GM06990 (cell line): ENCODE measurements at regions not wholly inside any gene's neighbourhood (a gene's known extent, or its start where the extent isn't known, plus 50 kb on each side); places are given as distances from the start of the nearest gene placed in this dataset.

Source experiments
- DNase-seq: peaks from one replicate; pipeline ENCODE4 v3.0.0-alpha.2; 2011; ENCODE audit not compliant: insufficient read length; ENCODE audit errors: extremely low read depth
- H3K27me3 ChIP-seq: replicated peaks from 2 replicates; pipeline ENCODE4 v1.6.0; 2011; ENCODE audit warnings: low read length; ENCODE audit not compliant: control insufficient read depth, insufficient read depth
- H3K36me3 ChIP-seq: 2 replicates; pipeline ENCODE4 v1.5.1; 2011; ENCODE audit warnings: low read length; ENCODE audit not compliant: control insufficient read depth, insufficient read depth
- H3K4me3 ChIP-seq: replicated peaks from 2 replicates; pipeline ENCODE4 v1.5.1; 2011; ENCODE audit warnings: low read depth, mild to moderate bottlenecking, control low read depth, low read length
- CTCF ChIP-seq: IDR thresholded peaks from 2 replicates; pipeline ENCODE4 v1.5.1; 2011; ENCODE audit warnings: low read length, control low read depth, mild to moderate bottlenecking, inconsistent platforms; ENCODE audit not compliant: insufficient read depth, poor library complexity, severe bottlenecking

DNA sequence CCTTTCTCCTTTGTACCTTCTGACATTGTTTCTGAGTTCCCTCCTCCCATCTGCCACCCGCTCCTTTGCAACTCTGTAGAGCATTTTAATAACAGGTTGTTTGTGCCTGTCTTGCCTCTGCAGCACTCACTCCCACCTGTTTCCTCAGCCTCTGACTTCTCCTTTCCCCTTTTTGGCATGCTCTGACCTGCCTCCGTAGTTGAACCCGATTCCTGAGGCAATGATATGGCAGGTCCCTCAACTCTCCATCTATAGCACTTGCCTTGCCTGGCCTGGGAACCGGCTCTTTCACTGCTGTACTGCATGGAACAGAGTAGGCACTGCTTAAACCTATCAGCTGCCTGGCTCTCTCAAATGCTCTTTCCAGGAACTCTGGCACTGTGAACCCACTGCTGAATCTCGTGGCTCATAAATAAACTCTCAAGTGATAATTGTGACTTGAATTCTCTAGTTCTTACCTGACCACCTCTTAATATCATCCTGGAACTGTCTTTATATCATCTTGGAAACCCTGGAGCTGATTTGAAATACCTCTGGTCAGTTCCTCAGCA is 50.3 kb downstream of the UTRN start:
- no peak for TF ChIP-seq CTCF
- Histone ChIP-seq H3K4me3 (no peak overlapping the region; the same call in 1 of the 2 replicates), H3K36me3 (no peaks in the 10 kb centered on the region), H3K27me3 (no peaks in the 10 kb centered on the region)
- no peak for DNase-seq

DNA sequence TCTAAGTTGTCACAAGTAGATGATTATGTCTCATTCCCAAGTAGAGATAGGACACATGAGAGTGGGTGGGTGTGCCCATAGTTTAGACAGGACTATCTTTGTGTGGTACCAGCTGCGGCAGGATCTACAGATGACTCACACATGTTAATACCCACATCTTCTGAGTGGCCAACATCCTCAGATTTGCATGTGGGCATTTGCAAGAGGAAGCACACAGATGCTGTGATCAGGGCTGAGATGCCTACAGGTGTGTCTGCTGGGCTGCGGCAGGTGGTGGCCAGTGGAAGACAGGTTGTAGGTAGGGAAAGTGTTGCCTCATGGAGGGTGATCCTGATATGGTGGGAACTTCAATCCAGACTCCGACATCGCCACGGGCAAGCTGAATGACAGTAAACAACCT is 50.8 kb downstream of the UTRN start:
- Histone ChIP-seq H3K4me3 (no peak overlapping the region), H3K36me3 (no peaks in the 10 kb centered on the region), H3K27me3 (no peaks in the 10 kb centered on the region)
- DNase-seq: peak; percentile 44
- TF ChIP-seq CTCF: no peak

DNA sequence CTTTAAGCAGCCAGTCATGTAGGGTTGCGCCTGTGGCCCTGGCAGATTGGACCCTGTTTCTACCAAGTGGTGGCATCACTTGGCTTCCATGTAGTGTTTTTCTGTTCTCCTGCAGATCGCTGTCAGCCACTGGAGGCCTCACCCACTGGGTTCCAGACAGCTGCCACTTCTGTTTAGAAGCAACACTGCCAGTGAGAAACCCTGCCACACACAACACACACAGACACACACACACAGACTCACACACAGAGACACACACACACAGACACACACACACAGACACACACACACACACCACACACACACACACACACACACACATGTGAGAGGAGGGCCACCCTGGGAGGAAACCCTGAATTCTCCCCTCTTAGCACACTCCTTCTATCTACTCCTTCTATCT is 51.8 kb downstream of the UTRN start:
- no peak for TF ChIP-seq CTCF
- H3K4me3 ChIP-seq: no peak overlapping the region
- DNase-seq: no peak
- H3K27me3 ChIP-seq: no peaks in the 10 kb centered on the region
- H3K36me3 ChIP-seq: no peaks in the 10 kb centered on the region

- no peaks in the 10 kb centered on the region for H3K27me3 ChIP-seq
- no peak for DNase-seq
- no peaks in the 10 kb centered on the region for H3K36me3 ChIP-seq
- no peak overlapping the region for H3K4me3 ChIP-seq
- no peak for TF ChIP-seq CTCF
Measured at GRCh38 chr6:144338474-144338873, 53.3 kb downstream of the UTRN start.

- no peaks in the 10 kb centered on the region for H3K27me3 ChIP-seq
- no peaks in the 10 kb centered on the region for H3K36me3 ChIP-seq
- TF ChIP-seq CTCF: no peak
- H3K4me3 ChIP-seq: no peak overlapping the region
- DNase-seq: no peak
Measured at GRCh38 chr6:144338951-144339700, 54.0 kb downstream of the UTRN start.
